Posterior vena cava (tissue), 2 donors: ENCODE measurements at regions not wholly inside any gene's neighbourhood (a gene's known extent, or its start where the extent isn't known, plus 50 kb on each side); places are given as distances from the start of the nearest gene placed in this dataset.
"Not testable (repeated sequence)": the region's sequence is repeated elsewhere in the genome, so short reads cannot be mapped to it uniquely, and the experiment has no call there.

ENCODE experiments used
- DNase-seq: peaks from one replicate; pipeline ENCODE4 v3.0.0-alpha.2; 2020; ENCODE audit warnings: low spot score
- intact Hi-C, 2 donors: fragments of 100-400 bp; cut with DNase I; formaldehyde crosslinking; loops; one replicate each; pipeline versions ENCODE4 v1.14.1 to v1.14.2; 2022 to 2023
- donor health status: DM: yes; HTN: yes; CAD: no.
- donor health status: DM: yes; HTN: yes; CAD: no.

DNA sequence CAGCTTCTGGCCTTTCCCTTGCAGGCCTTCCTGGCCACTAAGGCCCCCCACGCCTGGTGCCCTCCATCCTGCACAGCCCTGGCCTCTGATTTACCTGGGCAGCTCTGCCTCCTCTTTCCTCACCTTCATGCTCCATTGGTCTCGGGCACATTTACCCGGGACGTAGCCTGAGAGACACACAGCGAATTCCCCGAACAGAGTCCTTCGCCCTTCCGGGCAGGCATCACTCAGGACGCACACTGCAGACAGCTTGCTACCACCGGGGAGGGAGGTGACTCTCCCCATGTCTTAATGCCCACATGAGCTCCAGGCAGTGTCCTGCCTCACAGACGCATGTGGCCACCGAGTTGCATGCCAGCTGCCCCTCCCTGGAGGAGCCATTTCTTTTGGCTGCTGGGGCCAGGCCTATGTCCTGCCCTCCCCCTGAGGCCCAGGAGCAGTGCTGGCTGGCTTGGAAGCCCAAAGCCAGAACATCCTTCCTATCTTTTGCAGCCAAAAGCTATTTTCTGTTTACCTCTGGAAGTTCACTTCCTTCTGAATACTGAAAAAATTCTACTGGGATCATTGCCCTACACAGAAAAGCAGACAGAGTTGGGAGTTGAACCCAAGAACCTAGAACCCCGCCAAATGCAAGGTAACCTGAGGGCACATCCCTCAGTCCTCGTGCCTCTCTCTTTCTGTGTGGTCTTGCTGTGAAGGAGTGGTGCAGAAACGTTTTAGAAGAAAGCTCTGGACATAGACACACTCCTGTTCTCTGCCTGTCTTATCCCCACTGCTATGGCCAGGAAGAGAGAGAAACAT lies 209.5 kb downstream of the TOMM20 start:
- peak; percentile 86 for DNase-seq
- intact Hi-C loops, result no loop called here

- intact Hi-C loops, result no loop called here
- DNase-seq, result peak; percentile 76
Measured at GRCh38 chr1:234918181-234918841, 210.3 kb downstream of the TOMM20 start.

GRCh38 chr1:234917495-234918180 lies 211.0 kb downstream of the TOMM20 start:
- intact Hi-C loops, result no loop called here
- peak; percentile 70 for DNase-seq

DNA sequence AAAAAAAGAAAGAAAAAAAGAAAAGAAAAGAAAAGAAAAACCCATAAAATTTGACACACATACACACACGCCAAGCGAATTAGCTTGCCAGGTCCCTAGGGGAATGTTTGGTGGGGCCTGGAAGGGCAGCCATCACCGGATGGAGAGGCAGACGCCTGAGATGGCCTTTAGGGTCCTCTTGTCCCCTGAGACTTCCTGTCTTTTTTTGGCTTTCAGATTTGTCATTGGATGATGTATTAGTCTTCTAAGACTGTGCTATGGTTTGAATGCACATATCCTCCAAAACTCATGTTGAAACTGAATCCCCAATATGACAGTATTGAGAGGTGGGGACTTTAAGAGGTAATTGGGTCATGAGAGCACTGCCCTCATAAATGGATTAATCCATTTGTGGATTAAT lies 211.8 kb downstream of the TOMM20 start:
- intact Hi-C loops, result no loop called here
- DNase-seq, result no peak

GRCh38 chr1:234915924-234916675 lies 212.5 kb downstream of the TOMM20 start:
- DNase-seq, result no peak
- intact Hi-C loops, result no loop called here

DNA sequence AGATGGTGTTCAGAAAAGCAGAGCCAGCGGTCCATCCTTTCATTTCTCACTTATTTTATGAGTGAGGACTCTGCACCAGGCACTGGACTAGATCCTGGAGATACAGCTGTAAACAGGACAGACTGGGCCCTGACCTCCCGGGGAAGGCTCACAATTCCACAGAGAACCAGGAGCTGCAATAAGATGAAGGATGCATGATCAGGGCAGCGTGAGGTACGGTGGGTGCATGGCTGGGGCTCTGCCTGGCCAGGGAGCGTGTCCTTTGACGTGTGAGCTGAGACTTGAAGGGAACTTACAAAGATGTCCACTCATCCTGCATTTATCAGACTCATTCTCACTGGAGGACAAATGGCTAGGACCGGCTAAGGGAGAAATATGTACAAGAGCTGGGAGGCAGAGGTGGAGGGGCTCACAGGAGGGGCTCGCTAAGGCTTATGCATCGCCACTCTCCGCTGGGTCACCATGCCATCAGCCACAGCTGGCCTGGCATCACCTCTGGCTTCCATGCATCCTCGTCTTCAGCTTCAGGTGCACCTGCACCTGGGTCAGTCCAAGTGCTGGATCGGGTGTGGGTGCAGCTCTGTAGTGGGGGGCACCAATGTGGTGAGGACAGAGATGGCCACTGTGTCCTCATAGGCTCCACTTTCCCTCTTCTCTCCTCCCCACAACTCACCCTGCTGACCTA lies 213.9 kb downstream of the TOMM20 start:
- intact Hi-C loops, result no loop called here
- no peak for DNase-seq

GRCh38 chr1:234913771-234914170 lies 214.9 kb downstream of the TOMM20 start:
- peak; percentile 15 for DNase-seq
- intact Hi-C loops, result no loop called here

- intact Hi-C loops, result no loop called here
Measured at GRCh38 chr1:234913278-234913649, 215.4 kb downstream of the TOMM20 start.

DNA sequence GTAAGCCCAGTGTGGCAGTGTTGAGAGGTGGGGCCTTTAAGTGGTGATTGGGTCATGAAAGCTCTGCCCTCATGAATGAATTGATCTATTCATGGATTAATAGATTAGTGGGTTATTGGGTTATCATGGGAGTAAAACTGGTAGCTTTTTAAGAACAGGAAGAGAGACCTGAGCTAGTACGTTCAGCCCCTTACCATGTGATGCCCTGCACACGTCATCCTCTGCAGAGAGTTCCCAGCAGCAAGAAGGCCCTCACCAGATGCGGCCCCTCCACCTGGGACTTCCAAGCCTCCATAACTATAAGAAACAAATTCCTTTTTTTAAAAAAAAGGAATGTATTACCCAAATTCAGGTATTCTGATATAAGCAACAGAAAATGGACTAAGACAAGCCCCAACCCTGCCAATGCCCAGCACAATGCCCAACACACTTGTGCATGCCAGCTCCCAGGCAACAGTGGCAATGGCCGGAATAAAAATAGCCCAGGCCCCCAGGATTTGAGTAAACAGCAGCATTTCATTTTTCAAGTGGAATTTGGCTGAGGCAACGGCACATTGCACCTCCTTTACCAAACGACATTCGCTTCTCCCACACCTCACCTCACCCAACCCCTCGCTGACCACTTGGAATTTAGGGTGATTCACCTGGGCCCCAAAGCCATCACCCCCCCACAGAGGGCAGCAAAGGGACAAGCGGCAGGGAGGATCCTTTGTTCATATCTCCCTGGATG lies 215.9 kb downstream of the TOMM20 start:
- peak; percentile 41 for DNase-seq
- intact Hi-C loops, result no loop called here

More at GRCh38 chr1:234913278-234913649, 215.4 kb downstream of the TOMM20 start:
- DNase-seq, result no peak

DNA sequence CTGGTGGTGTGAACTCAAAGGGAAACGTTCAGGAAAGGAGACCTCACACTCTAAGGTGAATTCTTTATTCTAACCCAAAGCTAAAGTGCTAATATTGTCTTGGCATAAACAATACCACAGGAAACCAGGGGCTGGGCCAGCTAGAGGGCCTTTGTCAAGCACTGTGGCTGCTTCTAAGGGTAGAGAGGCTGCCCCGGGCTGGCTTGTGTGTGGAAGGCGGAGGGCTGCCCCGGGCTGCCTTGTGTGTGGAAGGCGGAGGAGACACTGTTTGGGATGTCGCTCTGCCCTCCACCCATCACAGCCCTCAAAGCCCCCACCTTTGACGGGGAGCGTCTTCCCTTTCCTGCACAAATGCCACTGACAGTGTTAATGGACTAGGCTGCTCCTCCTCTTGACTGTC lies 216.8 kb downstream of the TOMM20 start:
- intact Hi-C loops, result no loop called here
- peak; percentile 71 for DNase-seq

DNA sequence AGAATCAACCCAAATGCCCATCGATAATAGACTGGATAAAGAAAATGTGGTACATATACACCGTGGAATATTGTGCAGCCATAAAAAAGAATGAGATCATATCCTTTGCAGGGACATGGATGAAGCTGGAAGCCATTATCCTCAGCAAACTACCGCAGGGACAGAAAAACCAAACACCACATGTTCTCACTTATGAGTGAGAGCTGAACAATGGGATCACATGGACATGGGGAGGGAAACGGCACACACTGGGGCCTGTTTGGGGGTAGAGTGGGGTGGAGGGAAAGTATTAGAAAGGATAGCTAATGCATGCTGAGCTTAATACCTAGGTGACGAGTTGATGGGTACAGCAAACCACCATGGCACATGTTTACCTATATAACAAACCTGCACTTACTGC lies 217.5 kb downstream of the TOMM20 start:
- intact Hi-C loops, result not testable (repeated sequence)
- peak; percentile 1 for DNase-seq

- DNase-seq, result no peak
- intact Hi-C loops, result no loop called here
Measured at GRCh38 chr1:234909851-234910250, 218.8 kb downstream of the TOMM20 start.

DNA sequence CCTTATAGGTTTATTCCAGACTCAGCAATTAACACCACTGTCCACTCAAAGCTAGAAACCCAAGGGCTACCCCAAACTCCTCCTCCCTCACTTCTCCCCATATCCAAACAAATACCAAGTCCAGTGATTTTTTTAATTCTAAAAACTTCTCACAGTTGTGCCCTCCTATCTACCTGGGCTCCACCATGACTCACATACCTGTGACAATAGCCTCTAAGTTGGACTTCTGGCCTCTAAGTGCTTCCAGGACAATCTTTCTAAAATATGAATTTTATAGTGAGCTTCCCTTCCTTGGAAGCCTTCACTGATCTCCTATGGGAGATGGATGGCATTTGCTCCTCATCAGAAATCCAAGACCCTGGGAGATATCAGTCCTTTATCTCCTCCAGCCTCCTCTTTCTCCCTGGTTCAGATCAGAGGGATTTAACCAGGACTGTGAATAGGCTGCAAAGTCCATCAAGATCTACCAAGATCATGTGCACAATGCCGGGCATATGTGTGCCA lies 219.3 kb downstream of the TOMM20 start:
- intact Hi-C loops, result no loop called here
- DNase-seq, result no peak

GRCh38 chr1:234908571-234908970 lies 220.1 kb downstream of the TOMM20 start:
- no peak for DNase-seq
- intact Hi-C loops, result no loop called here

GRCh38 chr1:234907940-234908405 lies 220.7 kb downstream of the TOMM20 start:
- no peak for DNase-seq
- intact Hi-C loops, result no loop called here

DNA sequence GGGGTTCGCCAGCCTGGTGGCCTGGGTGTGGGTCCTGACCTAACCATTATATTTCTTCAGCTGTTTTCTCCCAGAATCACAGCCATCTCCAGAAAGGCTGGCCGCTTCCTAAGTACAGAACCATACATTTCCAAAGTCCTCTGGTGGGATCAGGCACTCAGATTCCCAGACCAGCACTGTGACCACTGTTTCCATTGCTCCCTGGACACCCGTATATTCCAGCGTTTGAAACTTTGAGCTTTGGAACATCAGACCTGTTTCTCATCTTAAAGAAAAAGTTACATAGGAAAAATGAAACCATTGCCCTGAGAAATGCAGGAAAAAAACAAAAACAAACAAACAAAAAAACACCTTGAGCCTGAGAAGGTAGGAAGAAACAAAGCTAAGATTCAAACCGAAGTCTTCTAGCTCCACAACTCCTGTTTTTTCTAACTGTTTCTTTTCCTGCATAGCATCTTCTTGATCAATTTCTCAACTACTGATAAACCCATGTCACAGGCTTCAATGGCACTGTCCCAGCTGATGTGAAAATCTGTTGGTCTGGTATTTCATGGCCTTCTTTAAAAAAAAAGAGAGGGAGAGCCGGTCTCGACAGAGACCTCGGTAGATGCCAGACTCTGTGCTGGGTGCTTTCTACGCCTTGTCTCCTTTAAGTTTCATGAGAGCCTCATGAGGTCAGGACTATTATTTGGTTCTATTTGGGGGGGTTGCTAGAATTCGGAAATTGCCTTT lies 221.3 kb downstream of the TOMM20 start:
- intact Hi-C loops, result no loop called here
- peak; percentile 26 for DNase-seq

- peak; percentile 26 for DNase-seq
- intact Hi-C loops, result no loop called here
Measured at GRCh38 chr1:234906654-234907053, 222.0 kb downstream of the TOMM20 start.
